ENCODE measurements at regions not wholly inside any gene's neighbourhood (a gene's known extent, or its start where the extent isn't known, plus 50 kb on each side); places are given as distances from the start of the nearest gene placed in this dataset.

DNA sequence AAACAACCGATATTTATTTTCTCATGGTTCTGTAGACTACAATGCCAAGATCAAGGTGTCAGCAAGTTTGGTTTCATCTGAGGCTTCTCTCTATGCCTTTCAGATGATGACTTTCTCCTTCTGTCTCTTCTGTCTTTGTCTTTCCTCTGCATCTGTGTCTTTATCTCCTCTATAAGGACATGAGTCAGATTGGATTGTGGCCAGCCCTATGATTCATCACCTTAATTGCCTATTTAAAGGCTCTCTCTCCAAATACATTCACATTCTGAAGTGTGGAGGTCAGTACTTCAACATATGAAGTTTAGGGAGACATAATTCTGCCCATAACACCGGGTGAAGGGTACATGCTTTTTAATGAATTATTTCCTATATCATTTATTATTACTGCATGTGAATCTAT, 71.2 kb upstream of the CNTNAP5 start:
- Histone ChIP-seq H2AFZ (no peak overlapping the region), H3K27ac (ENCODE audit: low read depth) (no peak overlapping the region), H3K79me2 (replicated peaks; ENCODE audit: insufficient read depth) (no peaks in the 10 kb centered on the region), H3K36me3 (ENCODE audit: insufficient read depth) (no peaks in the 10 kb centered on the region), H3K9me2 (ENCODE audit: insufficient read depth) (0 out of 2 replicates have a peak, but pooled peaks cover 5% of the 10 kb centered on the region), H4K20me1 (replicated peaks; ENCODE audit: insufficient read depth) (no peaks in the 10 kb centered on the region), H3K4me1 (ENCODE audit: insufficient read depth) (no peaks in the 10 kb centered on the region), H3K4me2 (no peak overlapping the region), H3F3A (replicated peaks; ENCODE audit: low read depth) (no peaks in the 10 kb centered on the region), H3K4me3 (no peak overlapping the region), H3K27me3 (ENCODE audit: insufficient read depth) (no peaks in the 10 kb centered on the region)
- Mint-ChIP-seq H3K4me3 (no peak overlapping the region), H3K9me3 (peaks cover 4% of the 10 kb centered on the region; the same call in 1 of the 3 replicates), H3K4me1 (peaks cover 6% of the 10 kb centered on the region; the same call in 1 of the 3 replicates), H3K27me3 (ENCODE audit: insufficient read depth, low read depth, poor library complexity) (no peaks in the 10 kb centered on the region), H3K36me3 (ENCODE audit: low read depth) (no peaks in the 10 kb centered on the region; the same call in 1 of the 3 replicates), H3K27ac (no peak overlapping the region; the same call in 1 of the 2 replicates)
- no peak for DNase-seq (ENCODE audit: low spot score)
- TF ChIP-seq, protein P1, sequence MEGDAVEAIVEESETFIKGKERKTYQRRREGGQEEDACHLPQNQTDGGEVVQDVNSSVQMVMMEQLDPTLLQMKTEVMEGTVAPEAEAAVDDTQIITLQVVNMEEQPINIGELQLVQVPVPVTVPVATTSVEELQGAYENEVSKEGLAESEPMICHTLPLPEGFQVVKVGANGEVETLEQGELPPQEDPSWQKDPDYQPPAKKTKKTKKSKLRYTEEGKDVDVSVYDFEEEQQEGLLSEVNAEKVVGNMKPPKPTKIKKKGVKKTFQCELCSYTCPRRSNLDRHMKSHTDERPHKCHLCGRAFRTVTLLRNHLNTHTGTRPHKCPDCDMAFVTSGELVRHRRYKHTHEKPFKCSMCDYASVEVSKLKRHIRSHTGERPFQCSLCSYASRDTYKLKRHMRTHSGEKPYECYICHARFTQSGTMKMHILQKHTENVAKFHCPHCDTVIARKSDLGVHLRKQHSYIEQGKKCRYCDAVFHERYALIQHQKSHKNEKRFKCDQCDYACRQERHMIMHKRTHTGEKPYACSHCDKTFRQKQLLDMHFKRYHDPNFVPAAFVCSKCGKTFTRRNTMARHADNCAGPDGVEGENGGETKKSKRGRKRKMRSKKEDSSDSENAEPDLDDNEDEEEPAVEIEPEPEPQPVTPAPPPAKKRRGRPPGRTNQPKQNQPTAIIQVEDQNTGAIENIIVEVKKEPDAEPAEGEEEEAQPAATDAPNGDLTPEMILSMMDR (conservative IDR thresholded peaks at IDR 0.05; ENCODE audit: low read depth in 2 of 2), result no peak
- TF ChIP-seq NANOG (IDR thresholded peaks at IDR 0.05; ENCODE audit: borderline replicate concordance), result no peak
- TF ChIP-seq POLR2AphosphoS5 (IDR thresholded peaks at IDR 0.05; ENCODE audit: low read depth), result no peak
- no peak for TF ChIP-seq JUNB (IDR thresholded peaks at IDR 0.05; ENCODE audit: unreplicated experiment)
- TF ChIP-seq, protein P2, sequence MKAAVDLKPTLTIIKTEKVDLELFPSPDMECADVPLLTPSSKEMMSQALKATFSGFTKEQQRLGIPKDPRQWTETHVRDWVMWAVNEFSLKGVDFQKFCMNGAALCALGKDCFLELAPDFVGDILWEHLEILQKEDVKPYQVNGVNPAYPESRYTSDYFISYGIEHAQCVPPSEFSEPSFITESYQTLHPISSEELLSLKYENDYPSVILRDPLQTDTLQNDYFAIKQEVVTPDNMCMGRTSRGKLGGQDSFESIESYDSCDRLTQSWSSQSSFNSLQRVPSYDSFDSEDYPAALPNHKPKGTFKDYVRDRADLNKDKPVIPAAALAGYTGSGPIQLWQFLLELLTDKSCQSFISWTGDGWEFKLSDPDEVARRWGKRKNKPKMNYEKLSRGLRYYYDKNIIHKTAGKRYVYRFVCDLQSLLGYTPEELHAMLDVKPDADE (IDR thresholded peaks at IDR 0.05), result no peak
- TF ChIP-seq ZNF114 (CRISPR knock-in tag; IDR thresholded peaks at IDR 0.05), result no peak
- no peak for TF ChIP-seq ZNF331 (CRISPR knock-in tag; IDR thresholded peaks at IDR 0.05; ENCODE audit: low read depth)
- TF ChIP-seq, protein P3, sequence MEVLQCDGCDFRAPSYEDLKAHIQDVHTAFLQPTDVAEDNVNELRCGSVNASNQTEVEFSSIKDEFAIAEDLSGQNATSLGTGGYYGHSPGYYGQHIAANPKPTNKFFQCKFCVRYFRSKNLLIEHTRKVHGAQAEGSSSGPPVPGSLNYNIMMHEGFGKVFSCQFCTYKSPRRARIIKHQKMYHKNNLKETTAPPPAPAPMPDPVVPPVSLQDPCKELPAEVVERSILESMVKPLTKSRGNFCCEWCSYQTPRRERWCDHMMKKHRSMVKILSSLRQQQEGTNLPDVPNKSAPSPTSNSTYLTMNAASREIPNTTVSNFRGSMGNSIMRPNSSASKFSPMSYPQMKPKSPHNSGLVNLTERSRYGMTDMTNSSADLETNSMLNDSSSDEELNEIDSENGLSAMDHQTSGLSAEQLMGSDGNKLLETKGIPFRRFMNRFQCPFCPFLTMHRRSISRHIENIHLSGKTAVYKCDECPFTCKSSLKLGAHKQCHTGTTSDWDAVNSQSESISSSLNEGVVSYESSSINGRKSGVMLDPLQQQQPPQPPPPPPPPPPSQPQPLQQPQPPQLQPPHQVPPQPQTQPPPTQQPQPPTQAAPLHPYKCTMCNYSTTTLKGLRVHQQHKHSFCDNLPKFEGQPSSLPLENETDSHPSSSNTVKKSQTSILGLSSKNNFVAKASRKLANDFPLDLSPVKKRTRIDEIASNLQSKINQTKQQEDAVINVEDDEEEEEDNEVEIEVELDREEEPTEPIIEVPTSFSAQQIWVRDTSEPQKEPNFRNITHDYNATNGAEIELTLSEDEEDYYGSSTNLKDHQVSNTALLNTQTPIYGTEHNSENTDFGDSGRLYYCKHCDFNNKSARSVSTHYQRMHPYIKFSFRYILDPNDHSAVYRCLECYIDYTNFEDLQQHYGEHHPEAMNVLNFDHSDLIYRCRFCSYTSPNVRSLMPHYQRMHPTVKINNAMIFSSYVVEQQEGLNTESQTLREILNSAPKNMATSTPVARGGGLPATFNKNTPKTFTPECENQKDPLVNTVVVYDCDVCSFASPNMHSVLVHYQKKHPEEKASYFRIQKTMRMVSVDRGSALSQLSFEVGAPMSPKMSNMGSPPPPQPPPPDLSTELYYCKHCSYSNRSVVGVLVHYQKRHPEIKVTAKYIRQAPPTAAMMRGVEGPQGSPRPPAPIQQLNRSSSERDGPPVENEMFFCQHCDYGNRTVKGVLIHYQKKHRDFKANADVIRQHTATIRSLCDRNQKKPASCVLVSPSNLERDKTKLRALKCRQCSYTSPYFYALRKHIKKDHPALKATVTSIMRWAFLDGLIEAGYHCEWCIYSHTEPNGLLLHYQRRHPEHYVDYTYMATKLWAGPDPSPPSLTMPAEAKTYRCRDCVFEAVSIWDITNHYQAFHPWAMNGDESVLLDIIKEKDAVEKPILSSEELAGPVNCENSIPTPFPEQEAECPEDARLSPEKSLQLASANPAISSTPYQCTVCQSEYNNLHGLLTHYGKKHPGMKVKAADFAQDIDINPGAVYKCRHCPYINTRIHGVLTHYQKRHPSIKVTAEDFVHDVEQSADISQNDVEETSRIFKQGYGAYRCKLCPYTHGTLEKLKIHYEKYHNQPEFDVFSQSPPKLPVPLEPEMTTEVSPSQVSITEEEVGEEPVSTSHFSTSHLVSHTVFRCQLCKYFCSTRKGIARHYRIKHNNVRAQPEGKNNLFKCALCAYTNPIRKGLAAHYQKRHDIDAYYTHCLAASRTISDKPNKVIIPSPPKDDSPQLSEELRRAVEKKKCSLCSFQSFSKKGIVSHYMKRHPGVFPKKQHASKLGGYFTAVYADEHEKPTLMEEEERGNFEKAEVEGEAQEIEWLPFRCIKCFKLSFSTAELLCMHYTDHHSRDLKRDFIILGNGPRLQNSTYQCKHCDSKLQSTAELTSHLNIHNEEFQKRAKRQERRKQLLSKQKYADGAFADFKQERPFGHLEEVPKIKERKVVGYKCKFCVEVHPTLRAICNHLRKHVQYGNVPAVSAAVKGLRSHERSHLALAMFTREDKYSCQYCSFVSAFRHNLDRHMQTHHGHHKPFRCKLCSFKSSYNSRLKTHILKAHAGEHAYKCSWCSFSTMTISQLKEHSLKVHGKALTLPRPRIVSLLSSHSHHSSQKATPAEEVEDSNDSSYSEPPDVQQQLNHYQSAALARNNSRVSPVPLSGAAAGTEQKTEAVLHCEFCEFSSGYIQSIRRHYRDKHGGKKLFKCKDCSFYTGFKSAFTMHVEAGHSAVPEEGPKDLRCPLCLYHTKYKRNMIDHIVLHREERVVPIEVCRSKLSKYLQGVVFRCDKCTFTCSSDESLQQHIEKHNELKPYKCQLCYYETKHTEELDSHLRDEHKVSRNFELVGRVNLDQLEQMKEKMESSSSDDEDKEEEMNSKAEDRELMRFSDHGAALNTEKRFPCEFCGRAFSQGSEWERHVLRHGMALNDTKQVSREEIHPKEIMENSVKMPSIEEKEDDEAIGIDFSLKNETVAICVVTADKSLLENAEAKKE (CRISPR knock-in tag; IDR thresholded peaks at IDR 0.05), result no peak
- TF ChIP-seq CREB1 (CRISPR knock-in tag; IDR thresholded peaks at IDR 0.05; ENCODE audit: low read depth), result no peak
- TF ChIP-seq EZH2 (IDR thresholded peaks at IDR 0.05; ENCODE audit: low read depth, unreplicated experiment), result no peak
- no peak for TF ChIP-seq STAT1 (IDR thresholded peaks at IDR 0.05; ENCODE audit: unreplicated experiment)
- no peak for TF ChIP-seq EZH2phosphoT487 (IDR thresholded peaks at IDR 0.05; ENCODE audit: unreplicated experiment)
- TF ChIP-seq, protein P4, sequence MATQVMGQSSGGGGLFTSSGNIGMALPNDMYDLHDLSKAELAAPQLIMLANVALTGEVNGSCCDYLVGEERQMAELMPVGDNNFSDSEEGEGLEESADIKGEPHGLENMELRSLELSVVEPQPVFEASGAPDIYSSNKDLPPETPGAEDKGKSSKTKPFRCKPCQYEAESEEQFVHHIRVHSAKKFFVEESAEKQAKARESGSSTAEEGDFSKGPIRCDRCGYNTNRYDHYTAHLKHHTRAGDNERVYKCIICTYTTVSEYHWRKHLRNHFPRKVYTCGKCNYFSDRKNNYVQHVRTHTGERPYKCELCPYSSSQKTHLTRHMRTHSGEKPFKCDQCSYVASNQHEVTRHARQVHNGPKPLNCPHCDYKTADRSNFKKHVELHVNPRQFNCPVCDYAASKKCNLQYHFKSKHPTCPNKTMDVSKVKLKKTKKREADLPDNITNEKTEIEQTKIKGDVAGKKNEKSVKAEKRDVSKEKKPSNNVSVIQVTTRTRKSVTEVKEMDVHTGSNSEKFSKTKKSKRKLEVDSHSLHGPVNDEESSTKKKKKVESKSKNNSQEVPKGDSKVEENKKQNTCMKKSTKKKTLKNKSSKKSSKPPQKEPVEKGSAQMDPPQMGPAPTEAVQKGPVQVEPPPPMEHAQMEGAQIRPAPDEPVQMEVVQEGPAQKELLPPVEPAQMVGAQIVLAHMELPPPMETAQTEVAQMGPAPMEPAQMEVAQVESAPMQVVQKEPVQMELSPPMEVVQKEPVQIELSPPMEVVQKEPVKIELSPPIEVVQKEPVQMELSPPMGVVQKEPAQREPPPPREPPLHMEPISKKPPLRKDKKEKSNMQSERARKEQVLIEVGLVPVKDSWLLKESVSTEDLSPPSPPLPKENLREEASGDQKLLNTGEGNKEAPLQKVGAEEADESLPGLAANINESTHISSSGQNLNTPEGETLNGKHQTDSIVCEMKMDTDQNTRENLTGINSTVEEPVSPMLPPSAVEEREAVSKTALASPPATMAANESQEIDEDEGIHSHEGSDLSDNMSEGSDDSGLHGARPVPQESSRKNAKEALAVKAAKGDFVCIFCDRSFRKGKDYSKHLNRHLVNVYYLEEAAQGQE (IDR thresholded peaks at IDR 0.05; ENCODE audit: unreplicated experiment), result no peak
- no peak for ATAC-seq

Measured in GM23338 (cell line).